Common myeloid progenitor, CD34-positive (primary cell): ENCODE measurements at regions not wholly inside any gene's neighbourhood (a gene's known extent, or its start where the extent isn't known, plus 50 kb on each side); places are given as distances from the start of the nearest gene placed in this dataset.

Experiments used
- CTCF ChIA-PET: fragments of 350-600 bp; sonication (Branson Sonifier 250); formaldehyde crosslinking; loops from one replicate; lab custom pipeline; 2021; ENCODE audit warnings: antibody characterized with exemption; lab: Charles Lee
- POLR2A ChIA-PET: fragments of 350-600 bp; sonication (Branson Sonifier 250); formaldehyde crosslinking; loops from one replicate; lab custom pipeline; 2021; ENCODE audit warnings: antibody characterized with exemption; lab: Charles Lee
- DNase-seq, 3 donors: peaks; one replicate each; pipeline versions ENCODE4 v3.0.0 to v3.0.0-alpha.2; 2013
- H3K27ac ChIP-seq, 2 experiments: 1 replicate in 1 of 2; 2 replicates in 1 of 2; pipeline ENCODE4 v1.7.0; 2013; ENCODE audit warnings: inconsistent platforms in 2 of 2, low read length in 2 of 2, mild to moderate bottlenecking in 2 of 2, low read depth in 1 of 2, moderate library complexity in 1 of 2; ENCODE audit not compliant: severe bottlenecking in 2 of 2, insufficient read depth in 1 of 2, poor library complexity in 1 of 2
- H3K27me3 ChIP-seq, 5 experiments: replicated peaks in 2 of 5; 1 replicate in 3 of 5; 2 replicates in 2 of 5; pipeline versions ENCODE4 v1.6.1 to v1.7.0; 2013; ENCODE audit warnings: low read length in 4 of 5, mild to moderate bottlenecking in 2 of 5, moderate library complexity in 2 of 5, inconsistent platforms in 1 of 5; ENCODE audit not compliant: insufficient read depth in 5 of 5, control insufficient read depth in 4 of 5
- H3K36me3 ChIP-seq, 4 experiments: 1 replicate in 2 of 4; 2 replicates in 2 of 4; pipeline versions ENCODE4 v1.6.1 to v1.7.0; 2013; ENCODE audit warnings: low read length in 3 of 4, control low read depth in 1 of 4, mild to moderate bottlenecking in 1 of 4; ENCODE audit not compliant: control insufficient read depth in 4 of 4, insufficient read depth in 4 of 4
- H3K4me1 ChIP-seq, 4 experiments: 1 replicate in 3 of 4; 2 replicates in 1 of 4; pipeline versions ENCODE4 v1.6.1 to v1.7.1; 2013; ENCODE audit warnings: low read length in 3 of 4, mild to moderate bottlenecking in 3 of 4, control low read depth in 1 of 4, inconsistent platforms in 1 of 4, moderate library complexity in 1 of 4; ENCODE audit not compliant: control insufficient read depth in 4 of 4, insufficient read depth in 4 of 4; ENCODE audit errors: control extremely low read depth in 1 of 4
- H3K4me3 ChIP-seq, 7 experiments: 1 replicate in 4 of 7; 2 replicates in 3 of 7; pipeline versions ENCODE4 v1.5.1 to v1.7.0; 2013; ENCODE audit warnings: mild to moderate bottlenecking in 7 of 7, low read length in 6 of 7, moderate library complexity in 6 of 7, inconsistent platforms in 2 of 7, low read depth in 2 of 7, control low read depth in 1 of 7; ENCODE audit not compliant: insufficient read depth in 4 of 7, control insufficient read depth in 1 of 7; ENCODE audit errors: extremely low read depth in 1 of 7
- H3K9me3 ChIP-seq, 5 experiments: 1 replicate in 4 of 5; 2 replicates in 1 of 5; pipeline versions ENCODE4 v1.6.1 to v1.7.1; 2013; ENCODE audit warnings: low read length in 4 of 5, mild to moderate bottlenecking in 2 of 5, inconsistent platforms in 1 of 5, low read depth in 1 of 5, moderate library complexity in 1 of 5; ENCODE audit not compliant: control insufficient read depth in 4 of 5, insufficient read depth in 2 of 5; ENCODE audit errors: control extremely low read depth in 1 of 5
- WGBS: methylation state at CpG from one replicate; pipeline ENCODE4 v1.1.5; 2013; ENCODE audit not compliant: insufficient coverage; 5-methylcytosine and 5-hydroxymethylcytosine counted together

DNA sequence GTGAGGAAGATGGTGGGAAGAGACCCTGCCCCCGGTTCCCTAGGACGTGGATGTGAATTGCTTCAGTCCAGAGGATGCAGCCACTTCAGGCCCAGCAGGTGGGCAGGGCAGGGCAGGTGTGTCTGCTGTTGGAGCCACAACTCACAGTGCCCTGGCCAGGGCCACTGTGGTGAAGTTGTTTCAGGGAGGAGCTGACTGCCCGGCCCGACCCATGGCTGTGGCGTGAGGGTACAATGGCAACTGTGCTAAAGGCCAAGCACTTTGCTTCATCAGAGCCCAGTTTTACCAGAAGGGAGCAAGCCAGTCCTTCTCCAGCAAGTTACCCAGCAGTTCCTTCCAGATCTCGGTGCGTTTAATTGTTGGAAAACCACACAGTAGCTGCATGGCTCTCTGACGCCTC lies 1174.4 kb downstream of the BRD1 start:
- CTCF ChIA-PET, result no interaction called here
- H3K9me3 ChIP-seq, result peaks cover 0 to 2% (median 0%) of the 10 kb centered on the region in 5 experiments
- 96% methylated on average over 7 of the region's 8 CpGs for WGBS

DNA sequence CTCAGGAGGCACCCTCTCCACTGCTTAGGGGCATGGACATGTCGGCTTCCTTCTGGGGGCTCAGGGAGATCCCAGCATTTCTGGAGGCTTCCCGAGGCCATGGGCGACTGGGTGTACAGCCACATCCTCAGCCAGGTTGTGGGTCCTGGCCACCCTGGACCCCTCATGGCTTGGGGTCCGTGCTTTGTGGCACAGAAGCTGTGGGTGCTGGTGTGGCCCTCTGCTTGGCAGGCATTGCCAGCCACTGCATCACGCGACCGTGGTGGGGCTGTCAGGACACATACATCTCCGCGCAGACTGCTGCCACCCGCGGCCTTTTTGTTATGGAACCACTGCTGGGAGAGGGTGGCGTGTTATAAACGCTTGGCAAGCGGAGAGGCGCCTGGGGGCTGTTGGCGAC lies 1174.9 kb downstream of the BRD1 start:
- no peak overlapping the region for H3K4me3 ChIP-seq
- H3K36me3 ChIP-seq, result no peaks in the 10 kb centered on the region
- ChIA-PET CTCF (no interaction called here), POLR2A (no interaction called here)
- peaks cover 0 to 2% (median 0%) of the 10 kb centered on the region in 5 experiments for H3K9me3 ChIP-seq
- no peak for DNase-seq
- WGBS, result 86% methylated on average over 13 of the region's 16 CpGs
- H3K27me3 ChIP-seq, result no peaks in the 10 kb centered on the region
- H3K4me1 ChIP-seq, result no peaks in the 10 kb centered on the region
- H3K27ac ChIP-seq, result no peak overlapping the region

More for the DNA sequence above, 1174.4 kb downstream of the BRD1 start:
- POLR2A ChIA-PET, result no interaction called here
- Histone ChIP-seq H3K27ac (no peak overlapping the region), H3K4me3 (no peak overlapping the region), H3K27me3 (no peaks in the 10 kb centered on the region), H3K4me1 (no peaks in the 10 kb centered on the region), H3K36me3 (no peaks in the 10 kb centered on the region)
- DNase-seq, result no peak

DNA sequence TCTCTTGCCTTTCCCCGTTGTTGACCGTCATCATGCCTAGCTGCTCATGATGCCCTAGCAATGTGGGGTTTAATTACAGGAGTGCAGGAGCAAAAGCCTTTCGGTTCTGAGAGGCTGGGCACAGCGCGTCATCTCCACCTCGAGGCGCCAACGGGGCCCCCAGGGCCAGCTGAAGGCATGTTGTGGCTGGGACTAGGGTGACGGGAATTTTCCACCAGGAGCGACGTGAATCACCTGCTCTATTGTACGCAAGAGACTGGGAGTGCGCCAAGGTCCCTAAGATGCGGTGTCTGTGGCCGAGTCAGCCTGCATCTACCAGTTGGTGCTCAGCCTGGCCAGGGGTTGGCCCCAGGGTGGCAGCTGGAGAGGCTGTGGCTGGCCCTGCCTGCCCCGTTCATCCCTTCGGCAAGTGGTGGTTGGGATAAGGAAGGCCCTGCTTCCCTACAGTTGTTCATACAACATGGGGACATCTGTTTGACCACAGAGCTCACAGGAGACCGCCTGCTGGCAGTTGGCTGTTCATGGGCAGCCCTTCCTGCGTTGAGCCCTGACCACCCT lies 1175.6 kb downstream of the BRD1 start:
- H3K4me1 ChIP-seq, result no peaks in the 10 kb centered on the region
- no peak overlapping the region for H3K27ac ChIP-seq
- H3K4me3 ChIP-seq, result no peak overlapping the region
- no peak for DNase-seq
- no peaks in the 10 kb centered on the region for H3K36me3 ChIP-seq
- WGBS, result 94% methylated on average over 16 of the region's 19 CpGs
- POLR2A ChIA-PET, result no interaction called here
- no peaks in the 10 kb centered on the region for H3K27me3 ChIP-seq
- CTCF ChIA-PET, result no interaction called here
- H3K9me3 ChIP-seq, result peaks cover 0 to 2% (median 0%) of the 10 kb centered on the region in 5 experiments

DNA sequence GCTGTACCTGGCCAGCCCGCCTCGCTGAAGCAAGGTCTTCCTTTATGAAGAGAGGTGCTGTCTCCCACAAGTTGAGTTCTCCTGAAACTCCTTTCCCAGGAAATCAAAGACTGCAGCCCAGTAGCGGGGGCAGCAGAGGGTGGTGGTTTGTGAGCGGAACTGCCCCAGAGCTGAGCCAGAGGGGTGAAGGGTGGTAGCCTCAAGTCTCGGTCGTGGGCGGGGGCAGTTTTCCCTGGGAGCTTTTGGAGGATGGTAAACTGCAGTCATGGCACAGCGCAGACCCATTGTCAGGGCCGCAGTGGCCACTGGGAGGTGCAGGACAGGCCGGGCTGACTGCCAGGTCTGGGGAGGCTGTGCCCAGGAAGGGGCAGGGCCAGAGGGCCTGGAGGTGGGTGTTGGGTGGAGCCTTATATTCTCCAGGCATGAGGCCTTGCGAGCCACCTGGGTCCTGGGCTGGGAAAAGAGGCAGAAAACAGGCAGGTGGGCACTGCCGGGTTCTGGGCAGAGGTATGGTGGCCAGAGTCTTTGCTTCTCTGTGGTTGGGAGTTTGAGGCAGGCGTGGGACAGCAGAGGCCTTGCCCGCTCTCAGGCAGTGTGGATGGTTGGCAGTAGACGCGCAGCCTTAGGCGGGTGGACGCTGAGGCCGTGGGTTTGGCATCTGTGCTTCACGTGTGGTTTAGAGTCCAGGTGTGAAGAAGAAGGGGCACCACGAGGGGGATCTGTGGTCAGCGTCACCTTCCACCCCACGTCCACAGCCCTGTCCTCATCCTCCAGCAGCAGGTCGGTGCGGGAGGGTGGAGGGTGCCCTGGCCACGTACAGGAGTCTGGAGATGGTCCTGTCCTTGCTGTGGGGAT lies 1176.4 kb downstream of the BRD1 start:
- 98% methylated on average over 18 of the region's 26 CpGs for WGBS
- POLR2A ChIA-PET, result no interaction called here
- no peak for DNase-seq
- Histone ChIP-seq H3K27ac (no peak overlapping the region), H3K36me3 (no peaks in the 10 kb centered on the region), H3K27me3 (no peaks in the 10 kb centered on the region), H3K4me1 (no peaks in the 10 kb centered on the region), H3K9me3 (peaks cover 0 to 2% (median 0%) of the 10 kb centered on the region in 5 experiments), H3K4me3 (no peak overlapping the region)
- CTCF ChIA-PET, result no interaction called here

DNA sequence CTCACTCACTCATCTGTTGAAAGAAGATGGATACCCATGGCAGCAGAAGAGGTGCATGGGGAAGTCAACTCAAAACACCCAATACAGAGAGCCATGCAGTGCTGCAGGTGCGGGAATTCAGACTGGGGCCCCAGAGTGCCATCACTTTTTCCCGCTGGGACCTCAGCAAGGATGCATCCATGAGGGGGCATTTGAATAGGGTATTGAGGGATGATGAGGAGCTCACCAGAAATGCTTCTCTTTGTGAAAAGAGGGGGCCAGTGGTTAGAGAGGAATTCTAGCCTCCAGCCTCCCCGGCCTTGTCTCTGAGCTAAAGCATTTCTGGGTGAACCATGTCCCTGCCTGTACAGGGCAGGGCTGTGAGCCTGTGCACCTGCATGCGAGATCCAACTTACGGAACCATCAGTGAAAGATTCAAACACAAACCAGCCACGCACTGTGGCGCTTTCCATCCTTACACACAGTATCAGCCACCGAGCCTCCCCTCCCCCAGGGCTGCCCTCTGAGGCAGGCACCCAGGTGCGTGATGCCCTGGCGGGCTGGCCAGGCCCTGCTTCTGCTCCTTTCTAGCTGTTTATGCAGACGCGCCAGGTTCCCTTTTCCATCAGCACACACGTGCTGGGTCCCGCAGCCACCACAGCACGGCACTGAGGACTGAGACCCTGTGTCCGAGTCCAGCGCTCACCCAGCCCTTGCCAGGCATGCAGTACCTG lies 1177.2 kb downstream of the BRD1 start:
- no peak overlapping the region for H3K4me3 ChIP-seq
- 97% methylated on average over 12 of the region's 17 CpGs for WGBS
- H3K36me3 ChIP-seq, result no peaks in the 10 kb centered on the region
- POLR2A ChIA-PET, result no interaction called here
- no peaks in the 10 kb centered on the region for H3K4me1 ChIP-seq
- no peak for DNase-seq
- CTCF ChIA-PET, result no interaction called here
- no peaks in the 10 kb centered on the region for H3K27me3 ChIP-seq
- peaks cover 0 to 2% (median 0%) of the 10 kb centered on the region in 5 experiments for H3K9me3 ChIP-seq
- no peak overlapping the region for H3K27ac ChIP-seq

DNA sequence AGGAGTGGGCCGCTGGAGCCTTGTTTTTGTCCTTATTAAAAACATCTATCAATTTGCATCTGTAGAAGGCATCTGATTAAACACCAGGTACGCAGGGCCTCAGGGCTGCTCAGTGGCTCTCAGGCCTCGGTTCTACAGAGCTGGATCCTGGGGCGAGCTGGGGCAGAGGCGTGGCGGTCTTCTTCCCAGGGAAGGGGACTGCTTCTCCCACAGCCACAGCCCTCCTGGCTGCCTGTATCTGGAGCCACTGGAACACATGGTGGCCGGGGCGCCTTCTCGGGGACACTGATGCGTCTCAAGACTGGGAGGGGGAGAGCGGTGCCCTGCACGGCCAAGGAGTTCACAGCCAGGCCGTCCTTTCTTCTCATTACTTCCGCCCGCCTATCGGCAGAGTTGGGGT lies 1178.2 kb downstream of the BRD1 start:
- H3K4me3 ChIP-seq, result no peak overlapping the region
- H3K9me3 ChIP-seq, result no peaks in the 10 kb centered on the region
- no peaks in the 10 kb centered on the region for H3K36me3 ChIP-seq
- no peaks in the 10 kb centered on the region for H3K4me1 ChIP-seq
- 95% methylated on average over 13 of the region's 16 CpGs for WGBS
- H3K27me3 ChIP-seq, result no peaks in the 10 kb centered on the region
- ChIA-PET POLR2A (no interaction called here), CTCF (no interaction called here)
- H3K27ac ChIP-seq, result no peak overlapping the region
- DNase-seq, result no peak

DNA sequence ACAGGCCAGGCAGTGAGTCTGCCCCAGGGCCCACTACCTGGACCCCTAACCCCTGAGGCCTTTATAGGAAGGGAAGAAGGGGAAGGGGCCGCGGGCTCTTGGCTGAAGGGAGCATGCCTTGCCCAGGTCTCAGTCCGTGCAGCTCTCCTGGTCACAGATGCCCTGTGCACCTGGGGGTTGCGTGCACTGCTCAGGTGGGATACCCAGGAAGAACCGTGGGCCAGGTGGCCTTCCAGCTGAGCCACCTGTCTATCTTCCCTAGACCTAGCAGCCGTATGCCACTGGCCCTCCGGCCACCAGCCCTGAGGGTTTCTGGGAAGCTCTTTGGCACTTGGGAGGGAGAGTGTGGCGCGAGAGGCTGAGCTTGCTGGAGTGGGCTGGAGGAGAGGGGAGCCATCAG lies 1178.6 kb downstream of the BRD1 start:
- Histone ChIP-seq H3K4me1 (peaks cover 0 to 4% (median 1%) of the 10 kb centered on the region in 4 experiments), H3K27ac (no peak overlapping the region), H3K9me3 (no peaks in the 10 kb centered on the region), H3K4me3 (no peak overlapping the region), H3K36me3 (no peaks in the 10 kb centered on the region), H3K27me3 (no peaks in the 10 kb centered on the region)
- no peak for DNase-seq
- CTCF ChIA-PET, result no interaction called here
- WGBS, result 100% methylated on average over 9 of the region's 9 CpGs
- POLR2A ChIA-PET, result no interaction called here
